ENCODE measurements at regions not wholly inside any gene's neighbourhood (a gene's known extent, or its start where the extent isn't known, plus 50 kb on each side); places are given as distances from the start of the nearest gene placed in this dataset.

- no peaks in the 10 kb centered on the region for H3K36me3 ChIP-seq (ENCODE audit: control insufficient read depth, insufficient read depth, low read length)
- no peaks in the 10 kb centered on the region for H3K4me1 ChIP-seq (ENCODE audit: control insufficient read depth, insufficient read depth, low read length)
- no peak overlapping the region for H3K9ac ChIP-seq (ENCODE audit: low read length)
- H3K4me3 ChIP-seq (ENCODE audit: low read length), result no peak overlapping the region
- no peaks in the 10 kb centered on the region for H3K27me3 ChIP-seq (ENCODE audit: control insufficient read depth, insufficient read depth, low read length)
- no peak overlapping the region for H3K27ac ChIP-seq (ENCODE audit: low read depth, low read length)
Observed at GRCh38 chr4:179751669-179752068, 2309.4 kb upstream of the AGA start.

DNA sequence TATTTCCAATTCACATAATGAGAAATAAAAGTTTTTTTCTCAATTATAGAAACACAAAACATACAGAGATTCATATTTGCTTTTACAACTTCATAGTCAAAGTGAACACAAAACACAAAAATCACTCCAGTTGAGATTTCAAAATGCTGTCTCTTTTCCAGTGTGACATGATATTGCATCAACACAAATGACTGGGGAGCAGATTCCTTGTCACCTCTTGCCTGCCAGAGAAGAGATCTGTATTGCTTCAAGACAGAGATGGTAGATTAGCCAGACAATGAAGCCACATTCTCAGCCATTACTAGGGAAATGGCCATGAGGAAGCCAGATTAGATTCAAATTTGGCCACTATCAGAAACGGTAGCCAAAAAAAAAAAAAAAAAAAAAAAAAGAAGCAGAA lies 2313.1 kb upstream of the AGA start:
- Histone ChIP-seq H3K36me3 (ENCODE audit: control insufficient read depth, insufficient read depth, low read length) (no peaks in the 10 kb centered on the region), H3K9ac (ENCODE audit: low read length) (no peak overlapping the region), H3K4me3 (ENCODE audit: low read length) (no peak overlapping the region), H3K4me1 (ENCODE audit: control insufficient read depth, insufficient read depth, low read length) (no peaks in the 10 kb centered on the region), H3K27ac (ENCODE audit: low read depth, low read length) (no peak overlapping the region), H3K27me3 (ENCODE audit: control insufficient read depth, insufficient read depth, low read length) (no peaks in the 10 kb centered on the region)

DNA sequence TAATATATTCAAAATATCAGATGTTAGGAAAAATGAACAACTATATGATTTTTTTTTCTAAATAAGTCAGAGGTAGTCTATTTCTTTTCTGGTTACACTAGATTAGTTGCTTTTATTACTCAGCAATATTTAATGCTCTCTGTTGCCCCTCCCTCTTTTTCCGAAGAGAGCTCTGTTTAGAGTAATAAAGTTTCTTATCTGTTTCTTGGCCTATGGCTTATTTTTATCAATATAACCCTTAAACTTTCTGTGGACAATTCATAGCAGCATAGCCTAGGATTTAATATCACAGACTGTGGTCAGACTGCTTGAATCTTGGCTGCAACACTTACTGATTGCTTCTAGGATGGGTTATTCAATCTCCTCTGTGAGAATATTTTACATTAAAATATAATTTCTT lies 2315.4 kb upstream of the AGA start:
- no peak overlapping the region for H3K27ac ChIP-seq (ENCODE audit: low read depth, low read length)
- H3K36me3 ChIP-seq (ENCODE audit: control insufficient read depth, insufficient read depth, low read length), result no peaks in the 10 kb centered on the region
- no peaks in the 10 kb centered on the region for H3K4me1 ChIP-seq (ENCODE audit: control insufficient read depth, insufficient read depth, low read length)
- H3K4me3 ChIP-seq (ENCODE audit: low read length), result no peak overlapping the region
- no peaks in the 10 kb centered on the region for H3K27me3 ChIP-seq (ENCODE audit: control insufficient read depth, insufficient read depth, low read length)
- no peak overlapping the region for H3K9ac ChIP-seq (ENCODE audit: low read length)

GRCh38 chr4:179762840-179763239 lies 2320.6 kb upstream of the AGA start:
- no peak overlapping the region for H3K27ac ChIP-seq (ENCODE audit: low read depth, low read length)
- H3K4me3 ChIP-seq (ENCODE audit: low read length), result no peak overlapping the region
- no peaks in the 10 kb centered on the region for H3K27me3 ChIP-seq (ENCODE audit: control insufficient read depth, insufficient read depth, low read length)
- no peaks in the 10 kb centered on the region for H3K36me3 ChIP-seq (ENCODE audit: control insufficient read depth, insufficient read depth, low read length)
- H3K4me1 ChIP-seq (ENCODE audit: control insufficient read depth, insufficient read depth, low read length), result no peaks in the 10 kb centered on the region
- no peak overlapping the region for H3K9ac ChIP-seq (ENCODE audit: low read length)

GRCh38 chr4:179766938-179767337 lies 2324.7 kb upstream of the AGA start:
- Histone ChIP-seq H3K27ac (ENCODE audit: low read depth, low read length) (no peak overlapping the region), H3K4me1 (ENCODE audit: control insufficient read depth, insufficient read depth, low read length) (no peaks in the 10 kb centered on the region), H3K36me3 (ENCODE audit: control insufficient read depth, insufficient read depth, low read length) (no peaks in the 10 kb centered on the region), H3K9ac (ENCODE audit: low read length) (no peak overlapping the region), H3K4me3 (ENCODE audit: low read length) (no peak overlapping the region), H3K27me3 (ENCODE audit: control insufficient read depth, insufficient read depth, low read length) (no peaks in the 10 kb centered on the region)

- no peak overlapping the region for H3K27ac ChIP-seq (ENCODE audit: low read depth, low read length)
- no peak overlapping the region for H3K4me3 ChIP-seq (ENCODE audit: low read length)
Observed at GRCh38 chr4:179768996-179769395, 2326.8 kb upstream of the AGA start.

DNA sequence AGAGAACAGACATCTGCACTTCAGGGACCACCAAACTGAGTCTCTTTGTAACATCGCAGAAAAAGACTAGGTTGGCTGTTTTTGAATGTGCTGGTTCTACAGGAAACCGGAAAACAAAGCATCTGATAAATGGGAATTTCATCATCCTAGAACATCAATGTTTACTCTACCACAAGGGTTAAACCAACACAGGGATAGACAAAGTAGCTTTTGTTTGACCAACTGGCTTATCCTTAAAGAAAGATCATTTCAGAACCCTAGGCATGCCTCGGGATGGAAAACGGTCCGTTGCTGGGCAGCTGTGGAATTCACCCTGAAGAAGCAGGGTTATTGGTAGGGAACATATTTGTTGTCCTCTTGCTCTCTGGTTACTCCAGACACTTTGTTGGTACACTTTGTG lies 2355.5 kb upstream of the AGA start:
- Histone ChIP-seq H3K36me3 (ENCODE audit: control insufficient read depth, insufficient read depth, low read length) (no peaks in the 10 kb centered on the region), H3K27ac (ENCODE audit: low read depth, low read length) (no peak overlapping the region), H3K27me3 (ENCODE audit: control insufficient read depth, insufficient read depth, low read length) (no peaks in the 10 kb centered on the region), H3K4me3 (ENCODE audit: low read length) (no peak overlapping the region), H3K9ac (ENCODE audit: low read length) (no peak overlapping the region), H3K4me1 (ENCODE audit: control insufficient read depth, insufficient read depth, low read length) (no peaks in the 10 kb centered on the region)

More at GRCh38 chr4:179768996-179769395, 2326.8 kb upstream of the AGA start:
- Histone ChIP-seq H3K36me3 (ENCODE audit: control insufficient read depth, insufficient read depth, low read length) (no peaks in the 10 kb centered on the region), H3K27me3 (ENCODE audit: control insufficient read depth, insufficient read depth, low read length) (no peaks in the 10 kb centered on the region), H3K9ac (ENCODE audit: low read length) (no peak overlapping the region), H3K4me1 (ENCODE audit: control insufficient read depth, insufficient read depth, low read length) (no peaks in the 10 kb centered on the region)

- H3K27me3 ChIP-seq (ENCODE audit: control insufficient read depth, insufficient read depth, low read length), result no peaks in the 10 kb centered on the region
Observed at GRCh38 chr4:179803857-179804256, 2361.6 kb upstream of the AGA start.

DNA sequence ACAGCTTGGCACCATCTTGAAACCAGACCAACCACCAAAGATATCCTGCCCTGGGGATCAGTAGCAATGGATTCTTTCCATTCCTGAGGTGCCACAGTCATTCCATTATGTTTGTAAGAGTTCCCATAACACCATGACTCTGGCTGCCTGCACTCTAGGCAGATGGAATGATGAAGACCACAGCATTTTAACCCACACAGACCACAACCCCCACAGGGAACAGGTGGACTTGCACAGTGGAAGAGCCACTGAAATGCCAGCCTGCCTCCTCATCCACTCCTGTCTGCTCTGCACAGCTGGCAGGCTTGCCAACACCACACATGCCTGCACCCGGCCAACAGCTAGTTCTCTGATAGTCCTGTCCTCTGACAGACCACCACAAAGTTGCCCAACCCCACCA lies 2362.2 kb upstream of the AGA start:
- Histone ChIP-seq H3K9ac (ENCODE audit: low read length) (no peak overlapping the region), H3K36me3 (ENCODE audit: control insufficient read depth, insufficient read depth, low read length) (no peaks in the 10 kb centered on the region), H3K4me1 (ENCODE audit: control insufficient read depth, insufficient read depth, low read length) (no peaks in the 10 kb centered on the region), H3K4me3 (ENCODE audit: low read length) (no peak overlapping the region), H3K27ac (ENCODE audit: low read depth, low read length) (no peak overlapping the region), H3K27me3 (ENCODE audit: control insufficient read depth, insufficient read depth, low read length) (no peaks in the 10 kb centered on the region)

More at GRCh38 chr4:179803857-179804256, 2361.6 kb upstream of the AGA start:
- no peaks in the 10 kb centered on the region for H3K36me3 ChIP-seq (ENCODE audit: control insufficient read depth, insufficient read depth, low read length)
- H3K4me1 ChIP-seq (ENCODE audit: control insufficient read depth, insufficient read depth, low read length), result no peaks in the 10 kb centered on the region
- H3K9ac ChIP-seq (ENCODE audit: low read length), result no peak overlapping the region
- H3K4me3 ChIP-seq (ENCODE audit: low read length), result no peak overlapping the region
- H3K27ac ChIP-seq (ENCODE audit: low read depth, low read length), result no peak overlapping the region

GRCh38 chr4:179817317-179817716 lies 2375.1 kb upstream of the AGA start:
- Histone ChIP-seq H3K27me3 (ENCODE audit: control insufficient read depth, insufficient read depth, low read length) (no peaks in the 10 kb centered on the region), H3K4me1 (ENCODE audit: control insufficient read depth, insufficient read depth, low read length) (no peaks in the 10 kb centered on the region), H3K9ac (ENCODE audit: low read length) (no peak overlapping the region), H3K4me3 (ENCODE audit: low read length) (no peak overlapping the region), H3K27ac (ENCODE audit: low read depth, low read length) (no peak overlapping the region), H3K36me3 (ENCODE audit: control insufficient read depth, insufficient read depth, low read length) (no peaks in the 10 kb centered on the region)

- Histone ChIP-seq H3K4me3 (ENCODE audit: low read length) (no peak overlapping the region), H3K4me1 (ENCODE audit: control insufficient read depth, insufficient read depth, low read length) (no peaks in the 10 kb centered on the region), H3K36me3 (ENCODE audit: control insufficient read depth, insufficient read depth, low read length) (no peaks in the 10 kb centered on the region), H3K9ac (ENCODE audit: low read length) (no peak overlapping the region), H3K27ac (ENCODE audit: low read depth, low read length) (no peak overlapping the region), H3K27me3 (ENCODE audit: control insufficient read depth, insufficient read depth, low read length) (no peaks in the 10 kb centered on the region)
Observed at GRCh38 chr4:179823342-179823741, 2381.1 kb upstream of the AGA start.

DNA sequence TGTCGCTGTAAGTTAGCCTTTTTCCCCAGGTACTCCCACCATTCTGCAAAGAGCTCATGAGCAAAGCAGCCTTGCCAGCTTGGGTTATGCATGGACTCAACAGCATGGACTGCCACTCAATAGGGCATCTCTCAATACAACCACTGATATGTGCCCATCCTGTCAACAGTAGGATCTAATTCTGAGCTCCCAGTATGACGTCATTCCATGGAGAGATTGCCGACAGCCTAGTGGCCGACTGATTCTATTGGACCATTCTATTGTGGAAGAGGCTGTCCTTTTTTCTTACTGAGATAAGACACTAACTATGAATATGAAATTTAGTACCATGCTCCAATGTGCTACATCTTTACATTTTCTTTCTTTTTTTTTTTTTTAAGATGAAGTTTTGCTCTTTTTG lies 2389.0 kb upstream of the AGA start:
- H3K9ac ChIP-seq (ENCODE audit: low read length), result no peak overlapping the region
- H3K36me3 ChIP-seq (ENCODE audit: control insufficient read depth, insufficient read depth, low read length), result no peaks in the 10 kb centered on the region
- no peaks in the 10 kb centered on the region for H3K27me3 ChIP-seq (ENCODE audit: control insufficient read depth, insufficient read depth, low read length)
- no peak overlapping the region for H3K27ac ChIP-seq (ENCODE audit: low read depth, low read length)
- H3K4me3 ChIP-seq (ENCODE audit: low read length), result no peak overlapping the region
- H3K4me1 ChIP-seq (ENCODE audit: control insufficient read depth, insufficient read depth, low read length), result no peaks in the 10 kb centered on the region

- H3K27ac ChIP-seq (ENCODE audit: low read depth, low read length), result no peak overlapping the region
- no peak overlapping the region for H3K4me3 ChIP-seq (ENCODE audit: low read length)
- H3K4me1 ChIP-seq (ENCODE audit: control insufficient read depth, insufficient read depth, low read length), result no peaks in the 10 kb centered on the region
- H3K9ac ChIP-seq (ENCODE audit: low read length), result no peak overlapping the region
- H3K27me3 ChIP-seq (ENCODE audit: control insufficient read depth, insufficient read depth, low read length), result no peaks in the 10 kb centered on the region
- no peaks in the 10 kb centered on the region for H3K36me3 ChIP-seq (ENCODE audit: control insufficient read depth, insufficient read depth, low read length)
Observed at GRCh38 chr4:179836179-179837075, 2394.2 kb upstream of the AGA start.
